Stimulated activated CD8-positive, alpha-beta memory T cell treated with anti-CD3 and anti-CD28 coated beads, Interleukin-4, amount 100 ng/mL, for 24 hours (primary cell): ENCODE measurements at regions not wholly inside any gene's neighbourhood (a gene's known extent, or its start where the extent isn't known, plus 50 kb on each side); places are given as distances from the start of the nearest gene placed in this dataset.
"Not testable (repeated sequence)": the region's sequence is repeated elsewhere in the genome, so short reads cannot be mapped to it uniquely, and the experiment has no call there.

Experiments used
- DNase-seq: peaks from one replicate; pipeline ENCODE4 v3.0.0-alpha.2; 2020; ENCODE audit warnings: low read depth

DNA sequence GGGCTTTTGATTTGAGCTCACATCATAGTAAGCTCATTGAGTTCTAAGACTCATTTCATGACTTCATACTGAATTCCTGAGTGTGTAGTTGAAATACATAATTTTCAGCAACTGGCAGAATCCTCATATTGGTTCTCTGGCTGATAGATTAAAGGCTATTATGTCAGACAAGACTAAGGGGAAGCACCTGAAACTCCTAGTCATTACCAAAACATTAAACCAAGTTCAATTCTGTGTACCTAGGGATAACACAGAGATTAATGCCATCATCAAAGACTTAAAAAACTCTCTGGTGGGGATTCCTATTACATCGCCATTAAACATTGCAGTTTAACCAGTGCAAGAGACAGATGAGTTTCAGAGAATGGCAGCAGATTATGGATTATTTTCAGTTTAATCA lies 339.1 kb downstream of the PTPRC start:
- DNase-seq: no peak

DNA sequence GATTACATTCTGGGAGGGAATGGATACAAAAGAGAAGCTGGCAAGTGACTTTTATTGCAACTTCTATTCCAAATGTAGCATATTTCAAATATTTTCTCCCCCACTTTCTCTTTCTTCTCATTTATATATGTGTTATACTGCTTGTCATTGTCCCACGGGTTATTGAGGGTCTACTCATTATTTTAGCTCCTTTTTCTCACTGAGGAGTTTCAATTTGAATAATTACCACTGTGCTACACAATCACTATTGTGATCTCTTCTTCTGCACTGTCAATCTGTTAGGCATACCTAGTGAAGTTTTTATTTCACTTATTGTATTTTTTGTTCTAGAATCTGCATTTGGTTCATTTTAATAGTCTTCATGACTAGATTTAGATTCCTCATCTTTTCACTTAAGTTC lies 339.7 kb downstream of the PTPRC start:
- DNase-seq: no peak

DNA sequence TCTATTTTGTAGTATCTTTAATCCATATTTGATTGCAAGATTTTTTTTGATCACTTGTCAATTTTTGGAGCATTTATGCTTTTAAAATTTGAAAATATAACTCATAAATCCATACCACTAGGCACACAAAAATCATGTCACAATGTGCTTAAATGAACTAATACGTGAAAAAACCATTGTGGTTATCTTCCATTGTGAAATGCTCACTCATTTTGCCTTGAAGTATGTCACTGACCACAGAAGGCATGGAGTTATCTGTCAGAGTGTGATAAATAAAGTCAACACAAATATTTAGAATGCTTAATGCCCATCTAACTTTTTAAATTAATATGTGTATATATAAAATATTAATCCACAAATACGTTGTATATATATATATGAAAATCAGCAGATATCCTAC lies 347.2 kb downstream of the PTPRC start:
- no peak for DNase-seq

DNA sequence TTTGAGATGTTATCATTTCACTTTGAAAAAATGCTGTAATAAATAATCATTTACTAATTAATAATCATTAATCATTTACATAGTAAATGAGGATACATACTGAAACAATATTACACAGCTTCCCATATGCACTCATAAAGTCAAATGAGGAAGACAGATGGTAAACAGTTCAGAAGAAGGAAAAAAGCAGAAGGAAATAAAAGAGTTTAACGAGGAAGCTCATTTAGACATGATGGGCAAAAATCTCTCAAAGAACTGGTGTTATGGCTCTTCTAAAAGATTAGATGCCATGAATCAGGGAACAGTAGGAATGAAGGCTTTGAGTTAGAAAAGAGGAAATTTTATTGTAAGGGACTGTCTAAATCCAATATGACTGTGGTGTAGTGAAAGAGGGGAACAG lies 347.6 kb downstream of the PTPRC start:
- no peak for DNase-seq

DNA sequence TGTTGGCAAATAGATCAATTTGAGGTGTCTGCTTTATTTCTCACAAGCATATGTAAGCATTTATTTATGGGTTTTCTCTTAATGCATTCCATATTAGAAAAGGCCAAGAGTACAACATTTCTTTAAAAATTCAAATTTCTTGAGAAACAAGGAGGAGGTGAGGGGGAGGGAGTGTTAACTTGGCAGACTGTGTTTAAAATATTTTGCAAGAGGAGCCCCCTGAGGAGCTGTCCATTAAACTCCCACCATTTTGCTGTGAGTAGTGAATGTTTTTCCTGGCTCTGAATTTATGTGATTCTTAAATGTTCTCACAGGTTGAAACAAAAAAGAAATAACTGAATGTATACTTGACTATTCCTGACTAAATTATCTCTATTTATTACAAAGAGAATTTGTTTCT lies 363.8 kb downstream of the PTPRC start:
- DNase-seq: no peak

DNA sequence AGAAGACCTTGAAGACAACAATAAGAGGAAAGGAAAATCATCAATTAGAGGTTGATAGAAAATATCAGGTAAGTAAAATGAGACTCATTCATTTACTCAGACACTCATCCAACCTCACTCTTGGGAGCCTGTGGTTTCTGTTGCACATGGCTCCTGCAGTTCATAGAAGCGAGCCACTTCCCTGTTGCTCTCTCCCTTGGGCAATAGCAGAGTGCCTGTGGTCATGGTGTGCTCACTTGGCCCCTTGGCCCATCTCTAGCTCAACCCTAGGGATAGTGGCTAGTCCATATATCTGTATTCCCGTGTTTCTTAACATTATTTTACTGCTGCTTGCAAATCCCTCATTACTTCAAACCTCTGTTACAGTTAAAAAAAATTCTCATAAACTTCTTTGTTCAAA lies 368.6 kb downstream of the PTPRC start:
- DNase-seq: no peak

DNA sequence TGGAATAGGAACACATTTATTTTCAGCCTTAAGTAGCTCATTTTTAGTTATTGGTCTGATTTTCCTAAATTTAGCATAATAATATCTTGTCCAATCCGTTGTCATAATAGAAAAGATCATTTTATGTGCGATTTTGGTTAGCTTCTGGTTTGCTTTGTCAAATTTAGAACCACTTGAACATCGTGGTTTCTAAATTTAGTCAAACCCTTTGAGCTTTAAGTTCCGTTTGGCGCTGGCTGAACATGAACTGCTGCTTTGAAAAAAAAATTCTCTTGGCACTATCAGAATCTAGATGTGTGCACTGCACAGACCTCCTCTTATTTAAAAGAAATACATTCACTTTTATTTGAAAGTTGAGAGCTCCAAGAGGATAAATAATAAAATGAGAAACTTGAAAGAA lies 370.6 kb downstream of the PTPRC start:
- DNase-seq: no peak

DNA sequence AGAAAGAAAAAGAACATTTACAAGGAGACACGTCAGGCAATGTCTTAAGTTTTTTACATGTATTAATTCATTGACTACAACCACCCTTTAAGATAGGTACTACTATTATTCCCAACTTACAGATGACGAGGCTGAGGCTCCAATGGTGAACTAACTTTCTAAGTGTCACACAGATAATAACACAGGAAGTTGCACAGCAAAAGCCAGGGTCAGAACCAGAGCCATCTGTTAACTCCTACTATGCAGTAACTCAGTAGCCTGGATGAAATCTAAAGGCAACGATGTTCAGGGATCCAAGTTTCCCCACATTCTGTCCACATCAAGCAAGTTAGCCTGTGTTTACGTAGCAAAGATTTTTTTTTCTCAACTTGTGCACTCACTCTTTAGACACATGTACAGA lies 371.7 kb downstream of the PTPRC start:
- DNase-seq: no peak

DNA sequence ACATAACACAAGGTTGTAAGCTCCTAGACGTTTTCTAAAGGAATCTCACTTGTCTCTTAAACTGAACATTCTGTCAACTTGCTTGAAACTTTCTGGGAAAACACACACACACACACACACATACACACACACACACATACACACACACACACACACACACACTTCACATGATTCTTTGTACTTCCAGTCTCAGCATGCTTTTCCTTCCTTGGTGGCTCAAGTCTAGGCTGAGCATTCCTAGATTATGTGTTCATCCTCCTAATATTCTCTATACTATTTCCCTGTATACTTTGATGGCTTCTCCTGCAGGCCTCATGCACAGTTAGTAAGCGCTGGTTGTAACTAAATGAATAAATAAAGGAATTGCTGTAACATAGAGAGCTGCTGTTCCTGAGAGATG lies 372.1 kb downstream of the PTPRC start:
- DNase-seq: no peak

DNA sequence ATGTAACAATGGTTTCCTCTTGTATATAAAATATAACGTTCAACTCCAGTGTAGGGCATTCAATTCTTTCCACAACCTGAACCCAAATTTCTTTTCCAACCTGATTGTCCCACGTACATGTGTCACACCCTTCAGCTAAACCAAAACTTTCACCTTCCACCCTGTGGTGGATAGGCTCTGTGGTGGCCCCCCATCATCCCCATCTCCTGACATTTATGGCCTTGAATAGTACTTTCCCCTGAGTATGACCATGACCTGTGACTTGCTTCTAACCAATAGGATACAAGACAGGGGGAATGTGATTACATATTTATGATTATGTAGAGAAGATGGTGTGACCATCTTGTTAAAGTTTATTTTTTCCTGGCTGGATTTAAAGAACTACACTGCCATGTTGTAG lies 377.0 kb downstream of the PTPRC start:
- DNase-seq: no peak

DNA sequence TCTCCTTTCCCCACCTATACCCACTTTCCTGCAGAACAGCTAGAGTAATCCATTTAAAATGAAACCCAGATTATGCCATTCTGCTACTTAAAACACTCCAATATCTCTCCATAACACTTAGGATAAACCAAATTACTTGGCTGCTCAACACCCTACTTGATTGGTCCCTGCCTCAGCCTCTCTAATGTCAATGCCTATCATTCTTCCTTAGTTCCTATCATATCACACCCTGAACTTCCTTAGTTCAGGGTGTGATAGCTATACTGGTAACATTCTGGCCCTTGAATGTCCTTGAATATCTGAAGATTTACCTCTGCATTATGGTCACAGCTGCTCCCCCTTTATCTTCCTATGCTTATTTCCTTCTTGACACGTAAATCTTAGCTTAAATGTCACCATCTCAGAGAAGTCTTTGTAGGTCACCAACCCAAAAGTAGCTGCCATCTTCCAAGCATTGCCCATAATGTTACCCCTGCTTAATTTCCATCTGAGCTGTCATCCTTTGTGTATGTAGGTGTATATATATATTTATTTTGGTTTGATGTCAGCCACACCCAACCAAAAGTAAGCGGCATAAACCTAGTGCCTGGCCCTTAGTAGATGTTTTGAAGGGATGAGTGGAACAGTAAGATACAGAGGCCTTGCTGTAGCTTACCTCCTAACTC lies 379.8 kb downstream of the PTPRC start:
- DNase-seq: no peak

DNA sequence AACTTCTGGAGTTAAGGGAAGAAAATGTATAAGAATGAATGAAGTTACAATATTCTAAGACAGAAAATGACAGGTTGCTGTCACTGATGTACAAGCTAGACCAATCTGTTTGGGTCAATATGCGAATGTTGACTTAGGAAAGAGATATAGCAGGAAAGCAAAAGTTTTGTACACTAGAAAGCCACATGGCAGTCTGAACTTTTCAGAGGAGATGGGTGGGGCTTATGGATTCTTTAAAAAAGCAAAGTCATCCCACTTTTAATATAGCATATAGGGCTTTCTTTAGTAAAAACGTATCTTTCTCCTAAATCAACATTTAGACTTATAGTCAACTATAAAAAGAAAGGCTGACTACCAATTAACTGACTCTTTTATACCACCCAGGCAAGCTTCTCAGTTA lies 381.2 kb downstream of the PTPRC start:
- DNase-seq: no peak

DNA sequence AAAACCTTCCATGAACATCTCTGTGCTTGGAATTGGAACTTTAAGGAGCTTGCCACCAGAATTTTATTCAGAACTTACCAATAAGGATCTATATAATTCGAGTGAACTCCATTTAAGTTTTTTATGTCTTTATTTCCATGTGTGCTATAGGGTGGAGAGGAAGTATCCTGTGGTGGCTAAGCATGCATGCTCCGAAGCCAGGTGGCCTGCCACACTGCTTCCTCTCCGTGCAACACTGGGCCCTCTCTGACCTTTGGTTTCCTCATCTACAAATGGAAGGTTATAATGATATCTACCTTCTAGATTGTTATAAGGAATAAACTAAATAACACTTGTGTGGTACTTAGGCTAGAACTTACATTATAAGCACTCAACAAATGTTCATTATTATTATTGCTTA lies 382.1 kb downstream of the PTPRC start:
- no peak for DNase-seq

DNA sequence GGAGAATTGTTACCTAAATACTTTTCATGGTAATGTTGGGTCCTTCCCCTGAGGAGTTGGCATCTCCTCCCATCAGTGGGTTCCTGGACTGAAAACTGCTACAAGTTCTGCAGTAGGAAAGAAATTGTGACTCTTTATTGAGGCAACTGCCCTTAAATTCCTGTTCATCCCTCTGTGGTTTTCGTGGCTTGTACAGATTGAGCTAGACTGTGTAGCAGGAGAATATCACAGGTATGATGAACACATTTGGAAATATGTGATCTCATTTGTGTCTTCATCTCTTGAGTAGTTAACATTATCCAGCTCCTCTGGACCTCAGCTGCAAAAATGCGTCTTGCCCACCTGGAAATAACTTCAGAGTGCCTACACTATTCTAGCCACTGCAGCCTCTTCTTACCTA lies 390.6 kb downstream of the PTPRC start:
- DNase-seq: no peak

DNA sequence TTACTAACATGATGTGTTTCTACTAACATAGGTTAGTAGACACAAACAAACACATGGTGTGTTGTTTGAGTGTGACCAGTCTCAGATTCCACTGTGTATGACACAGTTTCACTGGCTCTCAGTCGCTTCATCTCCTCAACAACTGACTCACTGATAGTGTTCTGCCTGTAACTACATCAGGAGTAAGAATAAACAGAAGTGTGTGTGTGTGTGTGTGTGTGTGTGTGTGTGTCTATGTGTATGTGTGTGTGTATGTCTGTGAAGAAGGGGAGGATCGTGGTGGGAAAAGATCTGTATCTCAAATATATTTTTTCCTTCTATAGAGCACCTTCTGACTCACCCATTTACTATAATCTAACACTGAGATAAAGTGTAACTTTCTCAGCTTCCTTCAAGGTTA lies 391.0 kb downstream of the PTPRC start:
- DNase-seq: no peak

DNA sequence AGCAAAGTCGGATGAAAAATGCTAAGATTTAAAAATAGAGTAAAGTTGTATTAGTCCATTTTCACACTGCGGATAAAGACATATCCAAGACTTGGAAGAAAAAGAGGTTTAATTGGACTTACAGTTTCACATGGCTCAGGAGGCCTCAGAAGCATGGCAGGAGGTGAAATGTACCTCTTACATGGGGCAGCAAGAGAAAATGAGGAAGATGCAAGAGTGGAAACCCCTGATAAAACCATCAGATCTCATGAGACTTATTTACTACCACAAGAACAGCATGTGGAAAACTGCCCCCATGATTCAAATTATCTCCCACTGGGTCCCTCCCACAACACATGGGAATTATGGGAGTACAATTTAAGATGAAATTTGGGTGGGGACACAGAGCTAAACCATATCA lies 391.7 kb downstream of the PTPRC start:
- DNase-seq: not testable (repeated sequence)

DNA sequence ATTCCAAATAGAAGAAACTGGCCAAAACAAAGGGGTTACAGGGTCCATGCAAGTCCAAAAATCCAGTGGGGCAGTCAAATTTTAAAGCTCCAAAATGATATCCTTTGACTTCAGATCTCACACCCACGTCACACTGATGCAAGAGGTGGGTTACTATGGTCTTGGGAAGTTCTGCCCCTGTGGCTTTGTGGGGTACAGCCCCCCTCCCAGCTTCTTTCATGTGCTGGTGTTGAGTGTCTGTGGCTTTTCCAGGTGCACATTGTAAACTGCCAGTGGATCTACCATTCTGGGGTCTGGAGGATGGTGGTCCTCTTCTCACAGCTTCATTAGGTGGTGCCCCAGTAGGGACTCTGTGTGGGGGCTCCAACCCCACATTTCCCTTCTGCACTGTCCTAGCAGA lies 392.3 kb downstream of the PTPRC start:
- DNase-seq: not testable (repeated sequence)

DNA sequence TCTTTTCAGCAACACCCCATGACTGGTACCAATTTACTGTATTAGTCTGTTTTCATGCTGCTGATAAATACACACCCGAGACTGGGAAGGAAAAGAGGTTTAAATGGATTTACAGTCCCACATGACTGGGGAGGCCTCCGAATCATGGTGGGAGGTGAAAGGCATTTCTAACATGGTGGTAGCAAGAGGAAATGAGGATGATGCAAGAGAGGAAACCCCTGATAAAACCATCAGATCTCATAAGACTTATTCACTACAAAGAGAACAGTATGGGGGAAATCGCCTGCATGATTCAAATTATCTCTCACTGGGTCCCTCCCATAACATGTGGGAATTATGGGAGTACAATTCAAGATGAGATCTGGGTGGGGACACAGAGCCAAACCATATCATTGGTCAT lies 393.6 kb downstream of the PTPRC start:
- not testable (repeated sequence) for DNase-seq

DNA sequence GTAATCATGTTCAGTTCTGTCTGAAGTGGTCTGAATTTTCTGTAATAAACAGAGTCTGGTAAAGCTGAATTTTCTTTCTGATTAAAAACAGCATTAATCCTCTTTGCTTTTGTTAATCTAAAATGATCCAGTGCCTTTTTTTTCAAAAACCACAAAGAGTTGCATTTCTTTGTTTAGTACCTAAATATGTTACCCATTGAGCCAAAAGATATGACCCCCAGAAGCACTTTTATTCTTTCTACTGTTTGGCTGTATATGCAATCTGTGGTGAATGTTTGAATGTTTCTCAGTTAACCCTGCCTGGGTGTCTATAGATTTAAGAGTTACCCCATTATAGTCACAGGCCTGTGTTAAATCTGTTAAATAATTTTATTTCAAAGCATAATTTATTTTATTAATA lies 394.8 kb downstream of the PTPRC start:
- no peak for DNase-seq

DNA sequence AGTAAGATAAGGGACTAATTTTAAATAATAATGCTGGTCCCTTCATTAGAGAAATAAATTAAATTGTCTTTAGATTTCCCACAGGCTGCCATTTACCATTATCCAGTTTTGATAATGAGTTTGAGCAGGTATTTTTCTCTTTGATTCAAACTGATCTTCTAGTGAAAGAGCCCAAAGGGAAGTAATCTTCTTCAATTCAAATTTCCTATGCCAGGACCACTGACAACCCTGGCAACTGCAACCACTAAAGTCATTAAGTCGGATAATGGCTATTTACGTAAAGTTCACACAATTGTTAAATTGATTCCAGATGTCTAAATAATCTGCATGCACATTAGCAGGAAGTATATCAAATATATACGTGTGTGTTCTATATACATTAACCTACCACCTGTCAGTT lies 399.3 kb downstream of the PTPRC start:
- DNase-seq: no peak

DNA sequence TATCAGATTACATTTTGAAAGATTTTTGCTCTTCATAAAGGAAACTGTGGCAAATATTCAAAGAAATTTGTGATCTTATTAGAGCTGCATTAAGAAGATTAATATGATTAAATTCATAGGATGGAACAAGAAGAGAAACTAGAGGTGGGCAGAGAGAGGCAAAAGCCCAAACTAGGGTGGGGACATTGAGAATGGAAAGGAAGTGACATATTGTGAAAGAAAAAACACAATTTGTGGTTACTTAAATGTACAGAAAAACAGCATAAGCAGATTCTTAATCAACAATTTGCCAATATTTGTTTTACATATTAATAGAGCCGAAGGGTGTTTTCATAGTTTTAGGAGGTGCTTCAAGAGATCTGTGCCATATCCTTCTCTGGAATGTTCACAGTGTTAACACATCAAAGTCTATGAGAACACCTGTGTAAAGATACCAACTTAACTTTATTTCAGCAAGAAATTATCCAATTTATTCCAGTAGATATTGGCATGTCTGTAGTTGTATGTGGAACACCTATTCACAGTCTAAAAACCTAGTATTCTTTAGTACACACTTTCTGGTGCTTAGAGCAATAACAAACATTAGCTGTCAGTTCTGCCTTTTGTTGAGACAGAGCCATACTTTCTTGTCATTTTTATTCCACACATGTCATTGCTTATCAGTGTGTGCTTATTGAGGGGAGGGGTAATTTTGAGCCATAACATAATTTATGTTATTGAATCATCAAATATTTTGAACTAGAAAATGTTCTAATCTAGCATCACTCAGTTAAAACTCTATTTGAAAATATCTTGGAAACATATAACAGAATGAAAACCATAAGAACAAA lies 401.5 kb downstream of the PTPRC start:
- DNase-seq: no peak

DNA sequence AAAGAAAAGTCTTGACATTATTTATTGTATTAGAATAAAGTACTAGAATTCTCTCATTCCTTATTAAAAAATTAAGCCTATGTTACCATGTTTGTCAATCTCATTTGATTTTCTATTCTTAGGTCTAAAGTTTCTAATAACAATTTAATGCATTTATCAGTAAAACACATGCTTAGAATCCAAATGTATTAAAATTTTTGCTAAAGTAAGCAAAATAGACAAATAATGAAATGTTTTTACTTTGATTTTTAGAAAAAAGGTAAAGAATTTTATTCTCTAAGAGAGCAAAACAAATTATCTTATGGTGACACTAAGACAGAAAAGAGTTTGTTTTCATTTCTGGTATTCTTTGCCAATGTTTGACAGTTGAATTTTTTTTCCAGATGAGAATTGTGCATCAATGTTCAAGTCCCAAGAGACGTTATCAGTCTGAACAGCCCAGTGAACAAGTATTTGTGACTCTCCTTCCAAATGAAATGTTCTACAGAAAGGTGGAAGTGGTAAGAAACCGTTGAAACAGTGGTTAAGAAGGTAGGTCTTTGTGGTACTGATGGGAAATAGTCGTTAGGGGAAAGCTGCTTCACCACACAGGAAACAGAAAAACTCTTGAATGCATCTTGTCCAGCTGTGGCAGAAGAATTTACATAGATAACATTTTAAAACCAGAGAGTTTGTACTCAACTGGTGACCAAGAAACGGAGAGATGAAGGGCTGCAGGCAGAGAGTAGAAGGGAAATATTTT lies 402.5 kb downstream of the PTPRC start:
- no peak for DNase-seq

DNA sequence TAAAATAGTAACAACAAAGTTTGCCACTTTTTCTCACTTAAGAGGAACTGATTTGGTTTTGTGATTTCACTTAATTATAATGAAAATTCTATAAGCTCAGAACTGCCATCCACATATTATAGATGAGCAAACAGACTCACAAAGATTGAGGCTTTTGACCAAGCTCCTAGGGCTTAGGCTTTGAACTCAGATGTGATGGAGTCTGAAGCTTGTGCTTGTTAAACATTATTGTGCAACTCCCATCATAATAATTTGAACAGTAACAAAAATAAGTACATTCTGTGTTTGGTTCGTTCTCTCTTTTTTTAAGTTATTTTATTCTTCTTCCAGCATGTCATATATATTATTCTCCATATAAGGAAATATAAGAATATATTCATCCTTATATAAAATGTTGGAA lies 403.4 kb downstream of the PTPRC start:
- DNase-seq: no peak
